PC-9 (cell line): ENCODE measurements at regions not wholly inside any gene's neighbourhood (a gene's known extent, or its start where the extent isn't known, plus 50 kb on each side); places are given as distances from the start of the nearest gene placed in this dataset.

Experiments
- CTCF ChIP-seq: fragments of 200-600 bp; sonication (generic); conservative IDR thresholded peaks from 2 replicates; pipeline ENCODE4 v1.6.1; 2017; ENCODE audit warnings: mixed run types, antibody characterized with exemption, mild to moderate bottlenecking, moderate library complexity
- EZH2 ChIP-seq: fragments of 200-600 bp; sonication (generic); IDR thresholded peaks from 2 replicates; pipeline ENCODE4 v1.8.0; 2017; ENCODE audit warnings: antibody characterized with exemption, low read depth

GRCh38 chr2:235257590-235257989 is 236.3 kb upstream of the AGAP1 start:
- TF ChIP-seq CTCF: no peak
- no peak for TF ChIP-seq EZH2
